SU-DHL-6 (cell line): ENCODE measurements at regions not wholly inside any gene's neighbourhood (a gene's known extent, or its start where the extent isn't known, plus 50 kb on each side); places are given as distances from the start of the nearest gene placed in this dataset.

Experiments
- CTCF ChIP-seq: fragments of 200-600 bp; sonication (generic); IDR thresholded peaks from one replicate; pipeline ENCODE4 v1.5.1; 2017; ENCODE audit warnings: antibody characterized with exemption, mild to moderate bottlenecking, low read length, moderate library complexity; ENCODE audit not compliant: insufficient read depth, poor library complexity, severe bottlenecking
- EZH2phosphoT487 ChIP-seq: fragments of 200-600 bp; sonication (generic), shearing (Covaris generic); conservative IDR thresholded peaks from 2 replicates; pipeline ENCODE4 v1.6.1; 2018; ENCODE audit warnings: mild to moderate bottlenecking, antibody characterized with exemption, low read length, moderate library complexity, mixed read lengths

- TF ChIP-seq CTCF (no peak), EZH2phosphoT487 (no peak)
These were observed 212.6 kb upstream of the TOPAZ1 start for GRCh38 chr3:44029100-44029499.
